Stimulated activated CD8-positive, alpha-beta memory T cell treated with anti-CD3 and anti-CD28 coated beads, Interleukin-7, amount 100 ng/mL, for 24 hours (primary cell): ENCODE measurements at regions not wholly inside any gene's neighbourhood (a gene's known extent, or its start where the extent isn't known, plus 50 kb on each side); places are given as distances from the start of the nearest gene placed in this dataset.

Source experiments
- DNase-seq: peaks from one replicate; pipeline ENCODE4 v3.0.0-alpha.2; 2020; ENCODE audit warnings: low read depth

GRCh38 chr11:134471716-134472455 lies 59.8 kb upstream of the B3GAT1 start:
- DNase-seq, result no peak

- DNase-seq, result no peak
These were observed 59.2 kb upstream of the B3GAT1 start for GRCh38 chr11:134471087-134471715.

- no peak for DNase-seq
These were observed 58.2 kb upstream of the B3GAT1 start for GRCh38 chr11:134470238-134470637.

- no peak for DNase-seq
These were observed 57.6 kb upstream of the B3GAT1 start for GRCh38 chr11:134469627-134470026.

GRCh38 chr11:134468796-134469195 lies 56.8 kb upstream of the B3GAT1 start:
- no peak for DNase-seq

DNA sequence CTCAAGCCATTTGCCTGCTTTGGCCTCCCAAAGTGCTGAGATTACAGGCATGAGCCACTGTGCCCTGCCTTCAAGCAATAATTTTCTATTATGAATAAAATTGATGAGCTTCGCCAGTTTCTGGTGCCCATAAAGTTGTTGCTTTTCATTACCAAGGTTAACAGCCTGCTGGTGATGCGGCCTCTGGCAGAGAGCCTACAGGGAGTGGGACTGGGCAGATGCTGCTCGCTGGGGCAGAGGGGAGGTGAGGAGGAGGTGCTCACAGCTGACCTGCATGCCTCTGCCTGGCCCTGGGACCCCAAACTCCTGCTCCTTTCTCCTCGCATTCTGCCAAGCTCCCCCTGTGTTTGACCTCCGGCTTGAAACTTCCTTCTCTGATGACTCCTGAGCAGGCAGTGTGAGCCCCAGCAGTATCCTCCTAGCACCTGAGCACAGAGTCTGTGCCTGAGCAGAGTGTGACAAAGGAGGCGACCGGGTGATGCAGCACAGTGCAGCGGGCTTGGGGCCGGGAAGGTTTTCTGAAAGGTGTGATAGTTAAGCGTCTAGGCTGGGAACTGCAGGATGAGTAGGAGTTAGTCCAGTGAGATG lies 56.1 kb upstream of the B3GAT1 start:
- DNase-seq, result no peak

DNA sequence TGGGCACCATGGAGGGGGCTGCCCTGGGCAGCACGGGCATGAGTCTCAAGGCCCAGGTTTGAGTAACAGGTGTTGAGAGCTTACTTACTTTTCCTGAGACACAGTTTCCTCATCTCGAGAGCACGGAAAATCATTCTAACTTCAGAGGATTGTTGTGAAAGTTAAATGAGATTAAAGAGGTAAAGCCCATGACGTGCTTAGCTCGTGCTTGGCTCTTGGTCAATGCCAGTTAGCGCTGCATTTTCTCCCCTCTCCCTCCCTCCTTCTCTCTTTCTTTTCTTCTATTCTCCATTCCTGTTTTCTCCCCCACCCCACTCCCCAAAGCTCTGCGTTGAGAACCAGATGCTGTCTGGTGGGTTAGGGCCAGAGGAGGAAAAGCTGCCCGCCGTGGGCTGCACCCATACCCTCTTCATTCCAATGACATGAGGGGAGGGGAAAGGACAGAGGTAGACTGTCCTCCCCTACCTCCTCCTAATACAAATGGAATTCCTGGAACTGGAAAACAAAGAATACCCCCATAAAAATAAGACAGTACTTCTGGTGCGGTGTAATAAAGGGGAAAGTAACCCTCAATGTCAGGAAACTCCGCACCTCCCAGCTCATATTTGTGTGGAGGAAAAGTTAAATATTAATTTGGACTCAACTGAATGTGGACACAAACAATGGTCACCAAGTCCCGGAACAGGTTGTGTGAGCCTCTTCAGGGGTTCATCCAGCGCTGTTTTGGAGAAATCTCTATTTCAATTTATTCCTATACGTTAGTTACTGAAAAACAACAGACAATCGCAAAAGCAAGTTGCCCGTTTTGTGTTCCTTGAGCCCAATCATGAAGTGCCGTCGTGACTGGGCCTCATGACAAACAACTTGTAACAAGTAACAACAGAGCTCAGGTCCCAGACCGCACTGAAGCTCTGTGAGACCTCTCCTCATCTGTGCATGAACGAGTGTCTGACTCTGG lies 54.8 kb upstream of the B3GAT1 start:
- no peak for DNase-seq

- no peak for DNase-seq
These were observed 54.1 kb upstream of the B3GAT1 start for GRCh38 chr11:134466156-134466555.

DNA sequence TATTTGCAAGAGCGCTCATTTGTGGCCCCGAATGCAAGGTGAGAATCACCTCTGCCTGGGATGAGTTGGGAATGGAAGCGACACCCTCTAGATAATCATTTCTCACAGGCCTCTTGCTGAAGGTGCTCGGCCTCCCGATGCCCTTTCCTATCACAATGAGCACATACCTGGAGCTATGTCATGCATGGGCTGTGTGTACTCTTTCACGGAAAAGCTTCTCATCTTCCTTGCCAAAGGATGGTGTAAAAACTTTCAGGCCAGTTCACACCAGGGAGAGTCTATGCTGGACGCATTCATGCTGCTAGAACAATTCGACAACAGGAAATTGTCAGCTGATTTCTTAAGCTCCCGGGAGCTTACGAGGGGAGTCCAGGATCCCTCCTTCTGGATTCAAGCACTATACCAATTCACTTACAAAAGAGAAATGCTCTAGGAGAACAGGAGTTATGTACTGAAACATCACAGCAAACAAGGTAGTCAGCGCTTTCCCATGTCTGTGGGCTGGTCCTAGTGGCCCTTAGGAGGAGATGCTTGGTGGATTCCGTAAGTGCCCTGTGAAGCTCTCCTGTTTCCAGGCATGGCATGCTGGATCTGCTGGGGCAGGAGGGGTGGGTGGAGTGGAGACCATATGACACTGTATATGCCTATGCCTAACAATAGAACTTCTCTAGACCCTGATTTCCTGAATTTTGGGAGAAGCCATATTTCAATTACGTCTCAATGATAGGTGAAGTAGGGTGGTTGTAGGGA lies 53.1 kb upstream of the B3GAT1 start:
- DNase-seq, result no peak

DNA sequence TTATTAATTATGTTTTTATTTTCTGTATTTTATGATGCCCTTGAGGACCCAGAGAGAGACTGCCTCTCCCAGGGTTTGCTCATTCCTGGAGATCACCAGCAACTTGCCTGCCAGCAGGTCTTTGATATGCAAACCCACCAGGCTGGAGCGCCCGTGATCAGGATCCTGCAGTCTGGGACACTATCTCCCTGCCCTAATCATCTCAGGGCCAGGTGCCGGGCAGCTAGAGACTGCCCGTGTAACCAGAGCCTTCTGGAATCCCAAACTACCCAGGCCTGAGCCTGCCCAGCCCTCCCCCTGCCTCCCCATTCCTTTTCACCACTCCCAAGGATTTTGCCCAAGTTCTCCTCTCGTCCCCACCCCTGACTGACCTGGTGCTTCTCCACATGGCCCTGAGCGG lies 52.2 kb upstream of the B3GAT1 start:
- no peak for DNase-seq

- no peak for DNase-seq
These were observed 51.7 kb upstream of the B3GAT1 start for GRCh38 chr11:134463716-134464115.
